Right ventricle myocardium superior (tissue), 1 donor: ENCODE measurements at regions not wholly inside any gene's neighbourhood (a gene's known extent, or its start where the extent isn't known, plus 50 kb on each side); places are given as distances from the start of the nearest gene placed in this dataset.

Experiments used
- ATAC-seq: fragments of 200-7000 bp; cut with Tn5 transposase; one replicate; pipeline ENCODE4 v1.9.1; 2020; ENCODE audit warnings: mild to moderate bottlenecking; ENCODE audit not compliant: poor library complexity
- DNase-seq: peaks from one replicate; pipeline ENCODE4 v3.0.0-alpha.2; 2020
- intact Hi-C: fragments of 100-400 bp; cut with DNase I; formaldehyde crosslinking; loops from one replicate; pipeline ENCODE4 v1.11.2; 2022
- donor health status: DM: no; HTN: yes; CAD: no; lungs with severe emphysema.

- intact Hi-C loops: no loop called here
- no peak for DNase-seq
- no peak for ATAC-seq
These were observed 787.7 kb downstream of the UQCRFS1 start for GRCh38 chr19:28425046-28425931.

GRCh38 chr19:28424662-28425045, 788.3 kb downstream of the UQCRFS1 start:
- DNase-seq: no peak
- no peak for ATAC-seq
- intact Hi-C loops: no loop called here

- ATAC-seq (no peak), DNase-seq (no peak)
- intact Hi-C loops: no loop called here
These were observed 788.9 kb downstream of the UQCRFS1 start for GRCh38 chr19:28424077-28424476.

GRCh38 chr19:28422791-28423650, 789.9 kb downstream of the UQCRFS1 start:
- no peak for ATAC-seq
- intact Hi-C loops: no loop called here
- no peak for DNase-seq

GRCh38 chr19:28422046-28422445, 790.9 kb downstream of the UQCRFS1 start:
- intact Hi-C loops: no loop called here
- DNase-seq: no peak
- ATAC-seq: no peak

- DNase-seq (no peak), ATAC-seq (no peak)
- intact Hi-C loops: no loop called here
These were observed 792.0 kb downstream of the UQCRFS1 start for GRCh38 chr19:28420811-28421550.

GRCh38 chr19:28419312-28419711, 793.6 kb downstream of the UQCRFS1 start:
- DNase-seq (no peak), ATAC-seq (no peak)
- intact Hi-C loops: no loop called here

- DNase-seq (no peak), ATAC-seq (no peak)
- intact Hi-C loops: no loop called here
These were observed 795.6 kb downstream of the UQCRFS1 start for GRCh38 chr19:28417361-28417760.

GRCh38 chr19:28416245-28416644, 796.7 kb downstream of the UQCRFS1 start:
- intact Hi-C loops: no loop called here
- DNase-seq (no peak), ATAC-seq (no peak)

GRCh38 chr19:28414748-28415147, 798.2 kb downstream of the UQCRFS1 start:
- intact Hi-C loops: no loop called here
- no peak for DNase-seq
- ATAC-seq: no peak

GRCh38 chr19:28409859-28410258, 803.1 kb downstream of the UQCRFS1 start:
- intact Hi-C loops: no loop called here
- no peak for DNase-seq
- no peak for ATAC-seq

GRCh38 chr19:28406966-28407365, 806.0 kb downstream of the UQCRFS1 start:
- intact Hi-C loops: no loop called here
- ATAC-seq: no peak
- no peak for DNase-seq

- ATAC-seq (no peak), DNase-seq (no peak)
- intact Hi-C loops: no loop called here
These were observed 807.6 kb downstream of the UQCRFS1 start for GRCh38 chr19:28405346-28405742.

GRCh38 chr19:28404472-28404871, 808.5 kb downstream of the UQCRFS1 start:
- DNase-seq (no peak), ATAC-seq (no peak)
- intact Hi-C loops: no loop called here

GRCh38 chr19:28403690-28404089, 809.3 kb downstream of the UQCRFS1 start:
- ATAC-seq: no peak
- no peak for DNase-seq
- intact Hi-C loops: no loop called here

- DNase-seq (no peak), ATAC-seq (no peak)
- intact Hi-C loops: no loop called here
These were observed 810.2 kb downstream of the UQCRFS1 start for GRCh38 chr19:28402701-28403290.

GRCh38 chr19:28401739-28402424, 811.1 kb downstream of the UQCRFS1 start:
- DNase-seq: no peak
- intact Hi-C loops: no loop called here
- no peak for ATAC-seq

GRCh38 chr19:28400953-28401671, 811.8 kb downstream of the UQCRFS1 start:
- ATAC-seq (no peak), DNase-seq (no peak)
- intact Hi-C loops: no loop called here
